ENCODE measurements at regions not wholly inside any gene's neighbourhood (a gene's known extent, or its start where the extent isn't known, plus 50 kb on each side); places are given as distances from the start of the nearest gene placed in this dataset.

DNA sequence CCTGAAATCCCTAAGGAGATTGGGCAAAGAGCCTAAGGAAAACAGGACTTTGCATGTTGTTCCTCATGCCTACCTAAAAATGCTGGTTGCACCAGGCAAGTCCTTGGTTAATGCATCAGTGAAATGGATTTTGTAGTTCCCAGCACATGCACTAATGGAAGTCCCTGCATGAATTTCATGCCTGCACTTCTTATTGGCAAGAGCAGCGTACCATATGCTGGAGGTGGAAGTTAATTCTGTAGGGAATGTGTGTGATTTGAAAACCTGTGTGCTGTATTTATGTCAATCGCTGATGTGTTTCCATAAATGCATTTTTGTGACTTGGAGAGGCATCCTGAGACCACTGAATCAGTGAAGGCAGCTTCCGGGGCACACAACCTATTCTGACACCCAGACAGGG lies 140.3 kb upstream of the MTNR1B start:
- TF ChIP-seq, protein P1, sequence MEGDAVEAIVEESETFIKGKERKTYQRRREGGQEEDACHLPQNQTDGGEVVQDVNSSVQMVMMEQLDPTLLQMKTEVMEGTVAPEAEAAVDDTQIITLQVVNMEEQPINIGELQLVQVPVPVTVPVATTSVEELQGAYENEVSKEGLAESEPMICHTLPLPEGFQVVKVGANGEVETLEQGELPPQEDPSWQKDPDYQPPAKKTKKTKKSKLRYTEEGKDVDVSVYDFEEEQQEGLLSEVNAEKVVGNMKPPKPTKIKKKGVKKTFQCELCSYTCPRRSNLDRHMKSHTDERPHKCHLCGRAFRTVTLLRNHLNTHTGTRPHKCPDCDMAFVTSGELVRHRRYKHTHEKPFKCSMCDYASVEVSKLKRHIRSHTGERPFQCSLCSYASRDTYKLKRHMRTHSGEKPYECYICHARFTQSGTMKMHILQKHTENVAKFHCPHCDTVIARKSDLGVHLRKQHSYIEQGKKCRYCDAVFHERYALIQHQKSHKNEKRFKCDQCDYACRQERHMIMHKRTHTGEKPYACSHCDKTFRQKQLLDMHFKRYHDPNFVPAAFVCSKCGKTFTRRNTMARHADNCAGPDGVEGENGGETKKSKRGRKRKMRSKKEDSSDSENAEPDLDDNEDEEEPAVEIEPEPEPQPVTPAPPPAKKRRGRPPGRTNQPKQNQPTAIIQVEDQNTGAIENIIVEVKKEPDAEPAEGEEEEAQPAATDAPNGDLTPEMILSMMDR (IDR thresholded peaks at IDR 0.05; ENCODE audit: borderline replicate concordance), result no peak
- H3K27ac ChIP-seq (replicated peaks), result no peak overlapping the region
- intact Hi-C loops (cut with micrococcal nuclease), result no loop called here
- no peaks in the 10 kb centered on the region for H3K4me1 ChIP-seq
- H3K27me3 ChIP-seq (ENCODE audit: low read depth), result peaks cover 27% of the 10 kb centered on the region
- H3K36me3 ChIP-seq, result no peaks in the 10 kb centered on the region
- DNase-seq, result no peak
- no peaks in the 10 kb centered on the region for H3K9me3 ChIP-seq (replicated peaks)
- H3K4me3 ChIP-seq, result no peak overlapping the region

DNA sequence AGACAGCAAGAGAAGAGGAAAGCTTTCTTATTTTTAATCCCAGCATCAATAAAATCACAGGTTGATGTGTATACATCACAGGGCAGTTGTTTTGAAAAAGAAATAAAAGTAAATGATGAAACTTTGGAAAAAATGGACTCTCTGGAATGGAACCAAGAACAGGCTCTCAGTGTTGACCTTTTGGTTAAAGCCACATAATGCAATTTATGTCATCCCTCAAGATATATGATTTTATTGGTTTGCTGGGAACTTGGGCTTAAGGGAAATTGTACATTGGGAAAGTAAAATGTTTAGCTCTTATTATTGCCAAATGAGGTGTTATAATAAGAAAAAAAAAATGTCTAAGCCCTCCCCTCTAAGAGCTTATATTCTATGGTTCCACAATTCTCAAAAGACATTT lies 139.8 kb upstream of the MTNR1B start:
- no peaks in the 10 kb centered on the region for H3K4me1 ChIP-seq
- no peak overlapping the region for H3K27ac ChIP-seq (replicated peaks)
- intact Hi-C loops (cut with micrococcal nuclease), result no loop called here
- TF ChIP-seq, protein P1 (IDR thresholded peaks at IDR 0.05; ENCODE audit: borderline replicate concordance), result no peak
- no peak for DNase-seq
- peaks cover 32% of the 10 kb centered on the region for H3K27me3 ChIP-seq (ENCODE audit: low read depth)
- H3K4me3 ChIP-seq, result no peak overlapping the region
- no peaks in the 10 kb centered on the region for H3K9me3 ChIP-seq (replicated peaks)
- no peaks in the 10 kb centered on the region for H3K36me3 ChIP-seq

DNA sequence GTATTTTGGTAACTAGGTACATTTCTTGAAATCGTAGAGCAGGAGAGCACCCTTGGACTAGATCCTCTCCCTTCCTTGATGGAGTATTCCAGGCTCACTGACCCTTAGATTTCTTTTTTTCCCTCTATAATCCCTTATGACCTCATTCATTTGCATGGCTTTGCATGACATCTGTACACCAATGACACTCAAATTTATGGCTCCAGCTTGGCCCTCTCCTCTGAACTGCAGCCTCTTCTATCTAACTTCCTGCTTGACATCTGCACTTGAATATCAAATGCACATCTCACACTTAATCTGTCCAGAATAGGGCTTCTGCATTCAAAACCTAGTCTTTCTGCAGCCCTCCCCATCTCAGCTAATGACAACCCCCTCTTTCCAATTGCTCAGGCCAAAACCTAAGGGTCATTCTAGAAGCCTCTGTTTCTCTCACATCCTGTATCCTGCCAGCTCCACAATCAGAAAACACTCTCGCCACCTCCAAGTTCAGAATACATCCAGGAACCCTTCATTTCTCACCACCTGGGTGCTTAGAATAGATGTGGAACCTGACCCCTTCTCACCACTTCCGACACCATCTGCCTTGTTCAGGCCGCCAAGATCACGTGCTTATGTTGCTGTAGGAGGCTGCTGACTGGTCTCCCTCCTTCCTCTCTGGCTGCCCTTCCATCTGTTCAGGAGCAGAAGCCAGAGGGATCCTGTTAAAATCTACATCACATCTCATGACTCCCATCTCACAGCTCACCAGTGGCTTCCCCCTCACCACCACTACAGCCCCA lies 138.9 kb upstream of the MTNR1B start:
- no peak overlapping the region for H3K27ac ChIP-seq (replicated peaks)
- intact Hi-C loops (cut with micrococcal nuclease), result no loop called here
- TF ChIP-seq, protein P1 (IDR thresholded peaks at IDR 0.05; ENCODE audit: borderline replicate concordance), result no peak
- no peaks in the 10 kb centered on the region for H3K9me3 ChIP-seq (replicated peaks)
- H3K36me3 ChIP-seq, result no peaks in the 10 kb centered on the region
- peaks cover 36% of the 10 kb centered on the region for H3K27me3 ChIP-seq (ENCODE audit: low read depth)
- no peak overlapping the region for H3K4me3 ChIP-seq
- no peak for DNase-seq
- no peaks in the 10 kb centered on the region for H3K4me1 ChIP-seq

DNA sequence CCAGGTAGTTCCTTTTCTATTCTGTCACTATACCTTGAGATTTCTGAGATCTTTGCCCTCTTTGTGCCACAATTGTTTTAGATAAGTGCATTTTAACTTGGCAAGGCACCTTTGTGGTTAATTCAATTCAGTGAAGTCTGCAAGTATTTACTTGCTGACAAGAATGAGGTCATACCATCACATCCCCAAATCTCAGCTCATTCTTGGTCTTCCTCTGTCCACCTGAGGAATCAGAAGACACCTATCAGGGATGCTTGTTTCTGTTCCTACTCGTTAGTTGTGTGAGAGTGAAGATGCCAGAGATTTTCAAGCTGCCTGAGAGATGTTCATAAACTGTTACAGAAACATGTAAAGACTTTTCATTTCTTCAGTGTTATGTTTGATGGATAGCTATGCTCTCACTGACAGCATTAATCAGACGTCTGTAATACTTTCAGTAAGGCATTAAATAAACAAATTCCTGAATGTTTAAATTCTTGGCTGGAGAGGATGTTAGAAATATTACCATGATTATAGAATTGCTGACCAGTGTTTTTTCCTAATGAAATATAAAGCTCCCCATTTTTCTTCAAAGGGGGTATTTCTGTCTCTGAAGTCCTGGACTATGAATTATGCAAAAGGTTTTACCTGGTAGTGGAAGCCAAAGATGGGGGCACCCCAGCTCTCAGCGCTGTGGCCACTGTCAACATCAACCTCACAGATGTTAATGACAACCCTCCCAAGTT lies 135.0 kb upstream of the MTNR1B start:
- TF ChIP-seq, protein P1 (IDR thresholded peaks at IDR 0.05; ENCODE audit: borderline replicate concordance), result no peak
- Histone ChIP-seq H3K27ac (replicated peaks) (no peak overlapping the region), H3K36me3 (no peaks in the 10 kb centered on the region), H3K4me3 (no peak overlapping the region), H3K4me1 (no peaks in the 10 kb centered on the region), H3K27me3 (ENCODE audit: low read depth) (peaks cover 36% of the 10 kb centered on the region), H3K9me3 (replicated peaks) (no peaks in the 10 kb centered on the region)
- intact Hi-C loops (cut with micrococcal nuclease), result no loop called here
- DNase-seq, result no peak

DNA sequence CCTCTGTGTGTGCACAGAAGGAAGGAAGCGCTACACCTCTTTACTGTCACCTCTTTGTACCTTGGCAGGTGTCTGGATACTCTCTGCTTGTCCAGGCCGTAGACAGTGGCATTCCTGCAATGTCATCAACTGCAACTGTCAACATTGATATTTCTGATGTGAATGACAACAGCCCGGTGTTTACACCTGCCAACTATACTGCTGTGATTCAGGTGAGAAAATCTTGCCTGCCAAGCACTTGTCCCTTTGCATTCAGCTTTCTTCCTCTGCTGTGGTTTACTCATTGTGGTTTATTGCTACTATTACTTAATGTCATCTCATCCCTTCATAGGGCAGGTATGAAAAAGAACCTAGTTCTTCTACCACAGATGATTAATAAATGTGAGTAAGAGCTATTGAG lies 131.9 kb upstream of the MTNR1B start:
- no peaks in the 10 kb centered on the region for H3K4me1 ChIP-seq
- no peak overlapping the region for H3K4me3 ChIP-seq
- H3K36me3 ChIP-seq, result no peaks in the 10 kb centered on the region
- intact Hi-C loops (cut with micrococcal nuclease), result no loop called here
- H3K27ac ChIP-seq (replicated peaks), result no peak overlapping the region
- no peaks in the 10 kb centered on the region for H3K9me3 ChIP-seq (replicated peaks)
- no peak for DNase-seq
- TF ChIP-seq, protein P1 (IDR thresholded peaks at IDR 0.05; ENCODE audit: borderline replicate concordance), result no peak
- H3K27me3 ChIP-seq (ENCODE audit: low read depth), result peaks cover 22% of the 10 kb centered on the region

All from left ventricle myocardium inferior (tissue), 1 donor.